ENCODE measurements at regions not wholly inside any gene's neighbourhood (a gene's known extent, or its start where the extent isn't known, plus 50 kb on each side); places are given as distances from the start of the nearest gene placed in this dataset.
A peak's percentile ranks its signal among the peaks of the same experiment; 100 is the strongest.

DNA sequence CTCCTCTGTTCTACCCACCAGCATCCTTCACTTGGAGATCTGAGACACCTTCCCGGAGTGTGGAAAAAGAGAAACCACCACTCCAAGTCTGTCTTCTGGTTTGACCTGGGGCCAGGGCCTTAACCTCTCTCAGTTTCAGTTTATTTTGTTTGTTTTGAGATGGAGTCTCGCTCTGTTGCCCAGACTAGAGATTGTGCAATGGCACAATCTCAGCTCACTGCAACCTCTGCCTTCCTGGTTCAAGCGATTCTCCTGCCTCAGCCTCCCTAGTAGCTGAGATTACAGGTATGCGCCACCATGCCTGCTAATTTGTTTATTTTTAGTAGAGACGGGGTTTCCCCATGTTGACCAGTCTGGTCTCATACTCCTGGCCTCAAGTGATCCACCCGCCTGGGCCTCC is 271.1 kb upstream of the TNRC6C start:
- no peak for ATAC-seq
- Histone ChIP-seq H3K27ac (no peak overlapping the region), H3K27me3 (no peaks in the 10 kb centered on the region), H3K4me1 (peaks cover 0 to 14% (median 4%) of the 10 kb centered on the region in 12 donors), H3K36me3 (no peaks in the 10 kb centered on the region), H3K4me3 (no peak overlapping the region), H3K9me3 (no peaks in the 10 kb centered on the region)
- intact Hi-C loops (cut with DNase I), result no loop called here
- 94 to 97% (median 95%) methylated on average over 6 of the region's 6 CpGs for WGBS, 4 donors
- TF ChIP-seq, protein P1, sequence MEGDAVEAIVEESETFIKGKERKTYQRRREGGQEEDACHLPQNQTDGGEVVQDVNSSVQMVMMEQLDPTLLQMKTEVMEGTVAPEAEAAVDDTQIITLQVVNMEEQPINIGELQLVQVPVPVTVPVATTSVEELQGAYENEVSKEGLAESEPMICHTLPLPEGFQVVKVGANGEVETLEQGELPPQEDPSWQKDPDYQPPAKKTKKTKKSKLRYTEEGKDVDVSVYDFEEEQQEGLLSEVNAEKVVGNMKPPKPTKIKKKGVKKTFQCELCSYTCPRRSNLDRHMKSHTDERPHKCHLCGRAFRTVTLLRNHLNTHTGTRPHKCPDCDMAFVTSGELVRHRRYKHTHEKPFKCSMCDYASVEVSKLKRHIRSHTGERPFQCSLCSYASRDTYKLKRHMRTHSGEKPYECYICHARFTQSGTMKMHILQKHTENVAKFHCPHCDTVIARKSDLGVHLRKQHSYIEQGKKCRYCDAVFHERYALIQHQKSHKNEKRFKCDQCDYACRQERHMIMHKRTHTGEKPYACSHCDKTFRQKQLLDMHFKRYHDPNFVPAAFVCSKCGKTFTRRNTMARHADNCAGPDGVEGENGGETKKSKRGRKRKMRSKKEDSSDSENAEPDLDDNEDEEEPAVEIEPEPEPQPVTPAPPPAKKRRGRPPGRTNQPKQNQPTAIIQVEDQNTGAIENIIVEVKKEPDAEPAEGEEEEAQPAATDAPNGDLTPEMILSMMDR (IDR thresholded peaks at IDR 0.05), result no peak
- no peak for TF ChIP-seq POLR2A (IDR thresholded peaks at IDR 0.05)
- no peak for DNase-seq

DNA sequence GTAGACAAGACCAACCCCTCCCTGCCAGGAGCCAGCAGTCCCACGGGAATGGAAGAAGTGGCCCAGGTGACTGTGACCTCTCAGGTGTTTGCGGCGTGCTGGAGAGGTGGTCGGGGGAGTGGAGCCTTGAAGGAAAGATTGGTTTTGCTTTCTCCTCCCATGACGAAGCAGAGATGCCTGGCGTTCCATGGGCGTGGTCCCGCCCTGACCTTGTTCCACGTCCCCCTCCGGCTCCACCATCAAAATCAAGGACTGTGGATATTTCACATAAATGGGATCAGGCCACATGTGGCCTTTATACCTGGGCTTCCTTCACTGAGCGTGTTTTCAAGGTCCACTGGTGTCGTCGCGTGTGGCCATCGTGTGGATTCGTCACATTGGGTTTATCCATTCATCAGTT is 270.6 kb upstream of the TNRC6C start:
- no peaks in the 10 kb centered on the region for H3K36me3 ChIP-seq
- no peak for ATAC-seq
- no peaks in the 10 kb centered on the region for H3K9me3 ChIP-seq
- peaks cover 0 to 14% (median 4%) of the 10 kb centered on the region in 12 donors for H3K4me1 ChIP-seq
- no peak overlapping the region for H3K4me3 ChIP-seq
- no peaks in the 10 kb centered on the region for H3K27me3 ChIP-seq
- intact Hi-C loops (cut with DNase I), result no loop called here
- 95 to 98% (median 97%) methylated on average over 16 of the region's 16 CpGs for WGBS, 4 donors
- H3K27ac ChIP-seq, result no peak overlapping the region
- no peak for TF ChIP-seq POLR2A (IDR thresholded peaks at IDR 0.05)
- TF ChIP-seq, protein P1 (IDR thresholded peaks at IDR 0.05), result no peak
- DNase-seq, result no peak

DNA sequence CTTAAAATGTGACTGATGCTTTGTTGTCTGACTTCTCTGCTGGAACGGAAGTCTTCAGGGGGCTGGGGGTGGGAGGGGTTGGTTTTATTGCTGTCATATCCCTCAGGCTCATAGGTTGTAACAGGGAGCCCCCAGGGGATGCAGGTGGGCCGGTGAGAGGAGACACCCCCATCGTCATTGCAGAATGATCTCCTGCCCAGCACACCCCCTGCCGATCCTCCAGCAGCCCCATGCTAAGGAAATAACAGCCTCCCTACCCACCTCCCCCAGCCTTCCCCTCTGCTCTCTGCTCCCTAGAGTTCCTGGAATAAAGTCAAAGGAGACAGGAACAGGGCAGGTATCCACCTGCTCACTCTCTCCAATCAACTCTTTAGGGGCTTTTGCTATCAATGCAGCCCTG is 270.1 kb upstream of the TNRC6C start:
- Histone ChIP-seq H3K27ac (no peak overlapping the region), H3K9me3 (no peaks in the 10 kb centered on the region), H3K27me3 (no peaks in the 10 kb centered on the region), H3K4me1 (peaks cover 0 to 14% (median 4%) of the 10 kb centered on the region in 12 donors), H3K36me3 (no peaks in the 10 kb centered on the region), H3K4me3 (no peak overlapping the region)
- DNase-seq (no peak), ATAC-seq (no peak)
- WGBS, 4 donors, result 45 to 63% (median 56%) methylated on average over 4 of the region's 4 CpGs
- TF ChIP-seq POLR2A (IDR thresholded peaks at IDR 0.05), result no peak
- TF ChIP-seq, protein P1 (IDR thresholded peaks at IDR 0.05), result no peak
- intact Hi-C loops (cut with DNase I), result no loop called here

DNA sequence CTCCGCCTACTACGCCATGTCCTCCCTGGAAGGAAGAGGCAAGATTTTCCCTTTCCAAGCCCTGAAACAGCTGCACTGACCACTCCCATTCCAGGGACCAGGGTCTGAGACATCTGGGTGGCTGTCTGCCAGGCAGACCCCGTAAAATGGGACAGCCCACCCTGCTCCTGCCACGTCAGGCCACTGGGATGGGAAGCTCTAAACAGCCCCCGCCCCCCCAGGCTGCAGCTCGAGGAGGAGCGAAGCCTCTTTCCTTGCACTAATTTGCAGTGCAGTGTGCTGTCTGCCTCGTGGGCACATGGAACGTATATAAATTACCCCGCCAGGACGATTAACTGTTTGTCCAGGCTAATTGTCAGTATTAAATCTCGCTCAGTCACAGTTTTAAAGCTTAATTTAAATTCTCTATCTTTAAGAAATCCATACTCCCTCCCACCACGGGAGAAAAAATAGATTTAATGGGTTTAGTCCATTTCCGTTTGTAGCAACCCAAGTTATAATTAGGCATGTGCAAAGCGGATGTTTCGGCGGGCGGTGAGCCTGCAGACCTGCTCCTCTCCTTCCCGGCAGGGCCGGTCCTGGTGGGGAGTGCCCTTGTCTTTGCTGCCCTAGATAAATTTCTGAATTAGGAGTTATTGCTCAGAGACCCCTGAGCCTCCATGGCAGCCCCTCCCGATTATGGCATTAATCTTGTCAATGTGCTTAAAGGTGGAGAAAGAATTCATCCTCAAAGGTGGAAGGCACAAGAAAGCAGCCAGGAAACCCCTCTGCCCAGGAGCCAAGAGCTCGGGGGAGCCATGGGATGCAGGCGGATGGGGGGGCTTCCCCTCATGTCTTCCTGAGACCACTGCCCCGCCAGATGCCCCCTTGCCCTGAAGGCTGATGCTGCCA is 268.0 kb upstream of the TNRC6C start:
- Histone ChIP-seq H3K27ac (peak overlapping the region in 2 of 12 donors; percentile 8 to 59), H3K27me3 (peaks cover 0 to 4% (median 0%) of the 10 kb centered on the region in 9 donors), H3K4me1 (peaks cover 0 to 14% (median 4%) of the 10 kb centered on the region in 12 donors), H3K4me3 (peak overlapping the region in 8 of 12 donors; percentile 2 to 43 (median 27)), H3K9me3 (no peaks in the 10 kb centered on the region), H3K36me3 (no peaks in the 10 kb centered on the region)
- DNase-seq, result peak in 3 of 5 donors; percentile 38 to 64 (median 47)
- peak in 3 of 4 donors; percentile 9 to 53 (median 41) for ATAC-seq
- TF ChIP-seq POLR2A (IDR thresholded peaks at IDR 0.05), result no peak
- TF ChIP-seq, protein P1 (IDR thresholded peaks at IDR 0.05), result no peak
- WGBS, 4 donors, result 37 to 51% (median 43%) methylated on average over 22 to 24 of the region's 24 CpGs
- intact Hi-C loops (cut with DNase I), result no loop called here
